ENCODE measurements at regions not wholly inside any gene's neighbourhood (a gene's known extent, or its start where the extent isn't known, plus 50 kb on each side); places are given as distances from the start of the nearest gene placed in this dataset.

DNA sequence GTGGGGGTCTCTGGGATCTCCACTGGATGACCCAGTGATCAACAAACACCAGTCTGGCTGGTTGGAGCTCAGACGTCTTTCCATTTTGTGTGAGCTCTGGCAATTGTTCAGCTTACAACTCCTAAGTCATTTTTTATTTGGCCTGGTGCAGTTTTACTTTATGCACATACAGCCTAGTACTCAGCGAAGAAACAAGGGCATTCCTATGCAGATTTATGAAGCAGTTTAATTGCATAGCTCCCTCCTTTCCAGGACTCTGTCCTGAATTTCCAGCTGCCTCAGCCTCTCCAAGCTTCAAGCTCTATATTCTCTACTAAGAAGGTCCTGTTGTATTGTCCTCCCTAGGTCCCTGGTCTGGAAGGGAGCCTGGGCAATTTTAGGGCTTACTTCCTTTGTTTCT is 145.6 kb upstream of the GALNT17 start:
- TF ChIP-seq, protein P1, sequence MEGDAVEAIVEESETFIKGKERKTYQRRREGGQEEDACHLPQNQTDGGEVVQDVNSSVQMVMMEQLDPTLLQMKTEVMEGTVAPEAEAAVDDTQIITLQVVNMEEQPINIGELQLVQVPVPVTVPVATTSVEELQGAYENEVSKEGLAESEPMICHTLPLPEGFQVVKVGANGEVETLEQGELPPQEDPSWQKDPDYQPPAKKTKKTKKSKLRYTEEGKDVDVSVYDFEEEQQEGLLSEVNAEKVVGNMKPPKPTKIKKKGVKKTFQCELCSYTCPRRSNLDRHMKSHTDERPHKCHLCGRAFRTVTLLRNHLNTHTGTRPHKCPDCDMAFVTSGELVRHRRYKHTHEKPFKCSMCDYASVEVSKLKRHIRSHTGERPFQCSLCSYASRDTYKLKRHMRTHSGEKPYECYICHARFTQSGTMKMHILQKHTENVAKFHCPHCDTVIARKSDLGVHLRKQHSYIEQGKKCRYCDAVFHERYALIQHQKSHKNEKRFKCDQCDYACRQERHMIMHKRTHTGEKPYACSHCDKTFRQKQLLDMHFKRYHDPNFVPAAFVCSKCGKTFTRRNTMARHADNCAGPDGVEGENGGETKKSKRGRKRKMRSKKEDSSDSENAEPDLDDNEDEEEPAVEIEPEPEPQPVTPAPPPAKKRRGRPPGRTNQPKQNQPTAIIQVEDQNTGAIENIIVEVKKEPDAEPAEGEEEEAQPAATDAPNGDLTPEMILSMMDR (IDR thresholded peaks at IDR 0.05; ENCODE audit: low read depth, low read length), result no peak
- TF ChIP-seq EZH2phosphoT487 (IDR thresholded peaks at IDR 0.05; ENCODE audit: low read depth), result no peak
